Tibial nerve (tissue), 4 donors: ENCODE measurements at regions not wholly inside any gene's neighbourhood (a gene's known extent, or its start where the extent isn't known, plus 50 kb on each side); places are given as distances from the start of the nearest gene placed in this dataset.

Experiments used
- DNase-seq, 2 donors: peaks; one replicate each; pipeline ENCODE4 v3.0.0-alpha.2; 2019; ENCODE audit warnings: low spot score in 2 of 2
- H3K27ac ChIP-seq, 4 donors: fragments of 200-600 bp; sonication (generic) in 3 of 4; one replicate each; pipeline ENCODE4 v1.5.1; 2017 to 2019; ENCODE audit warnings: mild to moderate bottlenecking in 1 of 4
- H3K27me3 ChIP-seq, 2 donors: fragments of 200-600 bp; sonication (generic) in 1 of 2; one replicate each; pipeline versions ENCODE4 v1.5.1 to v1.6.0; 2017 to 2019
- H3K36me3 ChIP-seq, 3 donors: fragments of 200-600 bp; sonication (generic); one replicate each; pipeline ENCODE4 v1.5.1; 2018 to 2019
- H3K4me1 ChIP-seq, 4 donors: fragments of 200-600 bp; sonication (generic) in 3 of 4; one replicate each; pipeline ENCODE4 v1.5.1; 2017 to 2019
- H3K4me3 ChIP-seq, 4 donors: fragments of 200-600 bp; sonication (generic) in 3 of 4; one replicate each; pipeline ENCODE4 v1.5.1; 2017 to 2019; ENCODE audit warnings: mild to moderate bottlenecking in 1 of 4, moderate library complexity in 1 of 4
- H3K9me3 ChIP-seq, 4 donors: fragments of 200-600 bp; sonication (generic) in 3 of 4; one replicate each; pipeline ENCODE4 v1.5.1; 2017 to 2019
- EP300 ChIP-seq, 2 donors: sonication (generic); formaldehyde crosslinking; IDR thresholded peaks; one replicate each; pipeline ENCODE4 v1.6.1; 2017; ENCODE audit warnings: antibody characterized with exemption in 2 of 2, mild to moderate bottlenecking in 1 of 2
- POLR2A ChIP-seq, 2 donors: fragments of 450-650 bp; IDR thresholded peaks; one replicate each; pipeline ENCODE4 v1.6.1; 2017; ENCODE audit warnings: antibody characterized with exemption in 2 of 2, mild to moderate bottlenecking in 2 of 2, moderate library complexity in 2 of 2
- WGBS, 2 donors: methylation state at CpG; one replicate each; pipeline ENCODE4 v1.1.5; 2018; 5-methylcytosine and 5-hydroxymethylcytosine counted together
- TF ChIP-seq, protein P1 (sequence below), 5 experiments: fragments of 200-600 bp in 3 of 5; fragments of 450-650 bp in 2 of 5; sonication (generic) in 3 of 5; IDR thresholded peaks; one replicate each; pipeline ENCODE4 v1.5.1; 2016 to 2019; ENCODE audit warnings: antibody characterized with exemption in 5 of 5, mild to moderate bottlenecking in 3 of 5, moderate library complexity in 2 of 5

- no peaks in the 10 kb centered on the region for H3K36me3 ChIP-seq
- DNase-seq: no peak
- no peaks in the 10 kb centered on the region for H3K27me3 ChIP-seq
- no peak overlapping the region for H3K4me3 ChIP-seq
- H3K9me3 ChIP-seq: peaks cover 0 to 8% (median 0%) of the 10 kb centered on the region in 4 donors
- H3K27ac ChIP-seq: no peak overlapping the region
- TF ChIP-seq, protein P1, sequence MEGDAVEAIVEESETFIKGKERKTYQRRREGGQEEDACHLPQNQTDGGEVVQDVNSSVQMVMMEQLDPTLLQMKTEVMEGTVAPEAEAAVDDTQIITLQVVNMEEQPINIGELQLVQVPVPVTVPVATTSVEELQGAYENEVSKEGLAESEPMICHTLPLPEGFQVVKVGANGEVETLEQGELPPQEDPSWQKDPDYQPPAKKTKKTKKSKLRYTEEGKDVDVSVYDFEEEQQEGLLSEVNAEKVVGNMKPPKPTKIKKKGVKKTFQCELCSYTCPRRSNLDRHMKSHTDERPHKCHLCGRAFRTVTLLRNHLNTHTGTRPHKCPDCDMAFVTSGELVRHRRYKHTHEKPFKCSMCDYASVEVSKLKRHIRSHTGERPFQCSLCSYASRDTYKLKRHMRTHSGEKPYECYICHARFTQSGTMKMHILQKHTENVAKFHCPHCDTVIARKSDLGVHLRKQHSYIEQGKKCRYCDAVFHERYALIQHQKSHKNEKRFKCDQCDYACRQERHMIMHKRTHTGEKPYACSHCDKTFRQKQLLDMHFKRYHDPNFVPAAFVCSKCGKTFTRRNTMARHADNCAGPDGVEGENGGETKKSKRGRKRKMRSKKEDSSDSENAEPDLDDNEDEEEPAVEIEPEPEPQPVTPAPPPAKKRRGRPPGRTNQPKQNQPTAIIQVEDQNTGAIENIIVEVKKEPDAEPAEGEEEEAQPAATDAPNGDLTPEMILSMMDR (IDR thresholded peaks at IDR 0.05): no peak
- TF ChIP-seq EP300 (IDR thresholded peaks at IDR 0.05) (no peak), POLR2A (IDR thresholded peaks at IDR 0.05) (no peak)
- H3K4me1 ChIP-seq: no peaks in the 10 kb centered on the region
- 86 to 95% methylated on average over 2 of the region's 2 CpGs for WGBS, 2 donors
Observed at GRCh38 chr6:74467533-74468215, 738.2 kb downstream of the COL12A1 start.

- H3K27me3 ChIP-seq: no peaks in the 10 kb centered on the region
- peaks cover 0 to 13% (median 0%) of the 10 kb centered on the region in 4 donors for H3K9me3 ChIP-seq
- DNase-seq: no peak
- no peak overlapping the region for H3K4me3 ChIP-seq
- H3K27ac ChIP-seq: no peak overlapping the region
- H3K4me1 ChIP-seq: no peaks in the 10 kb centered on the region
- TF ChIP-seq EP300 (IDR thresholded peaks at IDR 0.05) (no peak), POLR2A (IDR thresholded peaks at IDR 0.05) (no peak)
- TF ChIP-seq, protein P1 (IDR thresholded peaks at IDR 0.05): no peak
- H3K36me3 ChIP-seq: no peaks in the 10 kb centered on the region
- 91 to 95% methylated on average over 2 of the region's 2 CpGs for WGBS, 2 donors
Observed at GRCh38 chr6:74466572-74466971, 739.3 kb downstream of the COL12A1 start.

DNA sequence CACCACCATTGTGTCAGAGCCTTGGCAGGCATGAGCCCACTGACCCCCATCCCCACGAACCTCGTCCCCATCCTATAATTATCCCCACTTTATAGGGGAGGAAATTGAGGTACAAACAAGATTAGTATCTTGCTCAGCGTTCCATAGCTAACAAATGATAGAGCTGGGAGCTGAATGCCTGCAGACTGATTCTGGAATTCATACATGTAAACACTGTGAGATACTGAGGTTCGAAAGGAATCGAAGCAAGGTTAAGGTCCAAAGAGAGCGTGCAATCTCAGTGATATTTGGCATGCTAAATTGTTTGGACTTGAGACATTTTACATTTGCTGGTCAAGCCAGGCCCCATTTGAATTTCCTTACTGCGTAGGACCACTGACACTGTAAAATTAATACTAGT, 746.6 kb downstream of the COL12A1 start:
- Histone ChIP-seq H3K4me1 (no peaks in the 10 kb centered on the region), H3K36me3 (no peaks in the 10 kb centered on the region), H3K27ac (no peak overlapping the region), H3K9me3 (peaks cover 0 to 11% (median 0%) of the 10 kb centered on the region in 4 donors), H3K4me3 (no peak overlapping the region), H3K27me3 (no peaks in the 10 kb centered on the region)
- 85 to 89% methylated on average over 7 of the region's 7 CpGs for WGBS, 2 donors
- TF ChIP-seq EP300 (IDR thresholded peaks at IDR 0.05) (no peak), POLR2A (IDR thresholded peaks at IDR 0.05) (no peak)
- TF ChIP-seq, protein P1 (IDR thresholded peaks at IDR 0.05): no peak
- no peak for DNase-seq

- no peaks in the 10 kb centered on the region for H3K4me1 ChIP-seq
- no peak overlapping the region for H3K27ac ChIP-seq
- H3K27me3 ChIP-seq: no peaks in the 10 kb centered on the region
- DNase-seq: no peak
- H3K4me3 ChIP-seq: no peak overlapping the region
- H3K36me3 ChIP-seq: no peaks in the 10 kb centered on the region
- H3K9me3 ChIP-seq: peaks cover 0 to 11% (median 0%) of the 10 kb centered on the region in 4 donors
- TF ChIP-seq, protein P1 (IDR thresholded peaks at IDR 0.05): no peak
- TF ChIP-seq EP300 (IDR thresholded peaks at IDR 0.05) (no peak), POLR2A (IDR thresholded peaks at IDR 0.05) (no peak)
- 78 to 79% methylated on average over 1 of the region's 1 CpG for WGBS, 2 donors
Observed at GRCh38 chr6:74458536-74458935, 747.3 kb downstream of the COL12A1 start.

DNA sequence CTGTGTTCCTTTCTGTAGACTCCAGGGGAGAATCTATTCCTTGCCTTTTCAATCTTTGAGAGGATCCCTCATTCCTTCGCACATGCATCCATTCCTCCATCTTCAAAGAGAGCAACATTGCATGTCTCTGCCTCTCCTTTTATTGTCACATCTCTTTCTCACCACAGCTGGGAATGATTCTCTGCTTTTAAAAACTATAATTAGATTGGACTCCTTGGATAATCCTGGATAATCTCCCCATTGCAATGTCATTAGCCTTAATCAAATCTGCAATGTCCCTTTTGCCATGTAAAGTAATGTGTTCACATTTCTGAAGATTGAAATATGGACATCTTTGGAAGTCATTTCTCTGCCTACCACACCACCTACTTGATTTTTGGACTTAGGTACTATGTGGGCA, 750.1 kb downstream of the COL12A1 start:
- TF ChIP-seq POLR2A (IDR thresholded peaks at IDR 0.05): no peak
- no peak for TF ChIP-seq EP300 (IDR thresholded peaks at IDR 0.05)
- TF ChIP-seq, protein P1 (IDR thresholded peaks at IDR 0.05): no peak
- Histone ChIP-seq H3K9me3 (no peaks in the 10 kb centered on the region), H3K27me3 (no peaks in the 10 kb centered on the region), H3K4me1 (peaks cover 0 to 6% (median 0%) of the 10 kb centered on the region in 4 donors), H3K27ac (no peak overlapping the region), H3K36me3 (no peaks in the 10 kb centered on the region), H3K4me3 (no peak overlapping the region)
- WGBS, 2 donors: 100% methylated on average over 1 of the region's 1 CpG
- DNase-seq: no peak
